ACHN (cell line): ENCODE measurements at regions not wholly inside any gene's neighbourhood (a gene's known extent, or its start where the extent isn't known, plus 50 kb on each side); places are given as distances from the start of the nearest gene placed in this dataset.

ENCODE experiments used
- DNase-seq: peaks from one replicate; pipeline ENCODE4 v3.0.0-alpha.2; 2015
- in situ Hi-C: cut with HindIII; loops from 2 replicates; pipeline ENCODE4 v1.10.0; 2017; ENCODE audit warnings: low sequenced_read_pairs, low pct_ligation_motif_present, low pct_unique_long_range_greater_than_20kb

GRCh38 chr2:236748801-236749200, 179.2 kb downstream of the ACKR3 start:
- in situ Hi-C loops = no loop called here
- DNase-seq = no peak

- in situ Hi-C loops = no loop called here
- no peak for DNase-seq
Observed at GRCh38 chr2:236749346-236749745, 179.7 kb downstream of the ACKR3 start.

- DNase-seq = no peak
Observed at GRCh38 chr2:236752096-236752495, 182.5 kb downstream of the ACKR3 start.

GRCh38 chr2:236753606-236754270, 184.1 kb downstream of the ACKR3 start:
- no peak for DNase-seq
- in situ Hi-C loops = no loop called here

More at GRCh38 chr2:236752096-236752495, 182.5 kb downstream of the ACKR3 start:
- in situ Hi-C loops = no loop called here

- DNase-seq = no peak
- in situ Hi-C loops = no loop called here
Observed at GRCh38 chr2:236754271-236754944, 184.8 kb downstream of the ACKR3 start.

- in situ Hi-C loops = no loop called here
- no peak for DNase-seq
Observed at GRCh38 chr2:236755278-236755840, 185.7 kb downstream of the ACKR3 start.

- in situ Hi-C loops = no loop called here
- no peak for DNase-seq
Observed at GRCh38 chr2:236758406-236758805, 188.8 kb downstream of the ACKR3 start.

GRCh38 chr2:236760246-236760645, 190.6 kb downstream of the ACKR3 start:
- no peak for DNase-seq
- in situ Hi-C loops = no loop called here

- no peak for DNase-seq
- in situ Hi-C loops = no loop called here
Observed at GRCh38 chr2:236761358-236761757, 191.7 kb downstream of the ACKR3 start.

- DNase-seq = no peak
- in situ Hi-C loops = no loop called here
Observed at GRCh38 chr2:236762628-236763027, 193.0 kb downstream of the ACKR3 start.

- in situ Hi-C loops = no loop called here
- no peak for DNase-seq
Observed at GRCh38 chr2:236763857-236764256, 194.2 kb downstream of the ACKR3 start.

GRCh38 chr2:236764716-236765115, 195.1 kb downstream of the ACKR3 start:
- no peak for DNase-seq
- in situ Hi-C loops = no loop called here

GRCh38 chr2:236765478-236765877, 195.9 kb downstream of the ACKR3 start:
- no peak for DNase-seq
- in situ Hi-C loops = no loop called here

- no peak for DNase-seq
- in situ Hi-C loops = no loop called here
Observed at GRCh38 chr2:236766850-236767249, 197.2 kb downstream of the ACKR3 start.

GRCh38 chr2:236767941-236768340, 198.3 kb downstream of the ACKR3 start:
- in situ Hi-C loops = no loop called here
- DNase-seq = no peak

GRCh38 chr2:236768393-236769140, 198.9 kb downstream of the ACKR3 start:
- DNase-seq = peak; percentile 7
- in situ Hi-C loops = no loop called here

- DNase-seq = peak; percentile 94
- in situ Hi-C loops = no loop called here
Observed at GRCh38 chr2:236769981-236770671, 200.5 kb downstream of the ACKR3 start.

- DNase-seq = no peak
- in situ Hi-C loops = no loop called here
Observed at GRCh38 chr2:236772220-236772837, 202.7 kb downstream of the ACKR3 start.
